Fibroblast of skin of left quadriceps (primary cell): ENCODE measurements at regions not wholly inside any gene's neighbourhood (a gene's known extent, or its start where the extent isn't known, plus 50 kb on each side); places are given as distances from the start of the nearest gene placed in this dataset.
"Not testable (repeated sequence)": the region's sequence is repeated elsewhere in the genome, so short reads cannot be mapped to it uniquely, and the experiment has no call there.

Experiments used
- DNase-seq, 2 experiments: peaks; one replicate each; pipeline ENCODE4 v3.0.0-alpha.2; 2013; ENCODE audit warnings: low read depth in 2 of 2

DNA sequence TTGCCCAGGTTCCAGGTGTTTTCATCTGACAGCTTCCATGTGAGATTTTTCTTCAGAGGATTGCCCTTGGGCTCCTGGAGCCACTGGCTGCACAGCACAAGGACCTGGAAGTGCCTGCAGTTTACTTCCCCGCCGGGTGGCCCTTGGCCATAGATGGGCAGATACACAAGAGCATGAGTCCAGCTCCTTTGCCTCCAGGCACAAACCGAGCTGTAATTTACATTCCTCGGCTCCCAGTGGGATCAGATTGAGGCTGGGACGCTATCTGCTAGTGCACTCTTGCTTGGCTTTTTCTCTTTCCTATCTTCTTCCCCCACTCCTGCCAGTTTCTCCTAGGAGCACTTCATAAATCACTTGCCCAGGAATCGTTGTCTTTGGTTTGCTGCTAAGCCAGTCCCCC is 85.4 kb upstream of the RALY start:
- DNase-seq, result no peak

DNA sequence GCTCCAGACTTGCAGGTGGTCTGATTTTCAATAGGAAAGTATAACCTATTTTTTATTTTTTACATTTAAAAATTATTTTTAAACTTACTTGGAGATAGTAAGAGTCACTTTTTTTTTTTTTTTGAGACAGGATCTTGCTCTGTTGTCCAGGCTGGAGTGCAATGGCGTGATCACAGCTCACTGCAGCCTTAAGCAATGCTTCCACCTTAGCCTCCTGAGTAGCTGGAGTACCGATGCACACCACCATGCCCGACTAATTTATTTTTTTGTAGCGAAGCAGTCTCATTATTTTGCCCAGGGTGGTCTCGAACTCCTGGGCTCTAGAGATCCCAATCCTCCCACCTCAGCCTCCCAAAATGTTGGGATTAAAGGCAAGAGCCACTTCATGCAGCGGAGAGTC is 84.8 kb upstream of the RALY start:
- DNase-seq, result no peak

DNA sequence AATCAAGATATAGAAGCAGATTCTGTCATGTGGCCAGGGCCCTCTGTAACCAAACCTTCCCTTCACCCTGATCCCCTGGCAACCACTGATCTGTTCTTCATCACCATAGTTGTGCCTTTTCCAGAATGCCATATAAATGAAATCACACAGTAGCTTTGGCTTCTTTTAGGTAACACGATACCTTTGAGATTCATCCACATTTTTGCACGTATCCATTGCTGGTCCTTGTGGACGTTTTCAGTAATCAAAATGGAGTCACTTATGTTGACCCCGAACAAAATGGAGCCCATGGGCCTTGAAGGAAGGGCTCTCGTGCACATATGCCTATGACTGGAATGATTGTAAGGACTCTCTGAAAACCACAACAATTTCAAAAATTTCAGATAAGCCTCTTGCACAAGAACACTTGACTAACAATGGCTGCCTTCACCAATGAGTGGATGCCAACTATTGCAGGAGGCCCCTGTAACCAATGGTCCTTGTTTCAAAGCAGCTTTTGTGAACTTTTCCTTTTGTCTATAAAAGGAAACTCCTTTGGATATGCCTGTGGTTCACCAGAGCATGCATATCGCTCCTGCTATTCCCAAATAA is 84.3 kb upstream of the RALY start:
- DNase-seq, result peak; percentile 88 to 89

DNA sequence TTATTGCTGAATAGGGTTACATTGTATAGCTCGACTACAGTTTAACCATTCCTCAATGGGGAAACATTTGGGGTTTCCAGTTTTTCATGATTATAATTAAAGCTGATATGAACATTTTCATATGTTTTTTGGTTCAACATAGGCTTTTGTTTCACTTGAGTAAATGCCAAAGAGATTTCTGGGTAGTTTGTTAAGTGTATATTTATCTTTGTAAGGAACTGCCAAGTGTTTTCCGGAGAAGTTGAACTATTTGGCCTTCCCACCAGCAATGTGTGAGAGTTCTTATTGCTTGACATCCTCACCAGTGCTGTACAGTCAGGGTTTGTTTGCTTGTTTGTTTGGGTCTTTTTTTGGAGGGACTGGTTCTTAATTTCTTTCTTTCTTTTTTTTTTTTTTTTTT is 83.7 kb upstream of the RALY start:
- DNase-seq, result no peak

DNA sequence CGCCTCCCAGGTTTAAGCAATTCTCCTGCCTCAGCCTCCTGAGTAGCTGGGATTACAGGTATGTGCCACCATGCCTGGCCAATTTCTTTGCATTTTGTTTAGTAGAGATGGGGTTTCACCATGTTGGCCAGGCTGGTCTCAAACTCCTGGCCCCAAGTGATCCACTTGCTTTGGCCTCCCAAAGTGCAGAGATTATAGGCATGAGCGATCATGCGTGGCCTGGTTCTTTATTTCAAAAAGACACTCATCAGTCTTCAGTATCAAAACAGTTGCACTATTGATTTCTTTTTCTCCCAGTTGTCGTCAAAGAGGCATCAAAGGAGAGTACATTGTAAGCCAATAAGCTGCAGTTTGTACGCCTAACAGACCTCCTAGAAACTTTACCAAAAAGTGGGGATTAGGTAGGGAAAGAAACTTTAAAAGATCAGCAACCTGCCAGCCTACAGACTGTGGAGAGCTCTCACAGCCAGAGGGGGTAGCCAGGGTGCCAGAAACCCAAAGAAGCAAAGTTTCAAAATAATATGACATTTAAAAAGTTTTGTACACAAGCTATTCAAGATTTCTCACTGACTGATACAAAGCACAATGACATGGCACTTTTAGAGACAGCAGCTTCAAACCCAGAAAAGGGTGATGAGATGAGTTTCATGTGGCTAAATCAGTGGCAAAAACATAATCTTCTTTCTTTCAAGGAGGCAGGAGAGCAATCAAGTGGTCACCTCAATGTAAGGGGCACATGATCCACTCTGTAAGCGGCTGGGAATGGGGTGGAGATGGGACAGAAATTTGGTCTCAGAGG is 83.0 kb upstream of the RALY start:
- no peak for DNase-seq

DNA sequence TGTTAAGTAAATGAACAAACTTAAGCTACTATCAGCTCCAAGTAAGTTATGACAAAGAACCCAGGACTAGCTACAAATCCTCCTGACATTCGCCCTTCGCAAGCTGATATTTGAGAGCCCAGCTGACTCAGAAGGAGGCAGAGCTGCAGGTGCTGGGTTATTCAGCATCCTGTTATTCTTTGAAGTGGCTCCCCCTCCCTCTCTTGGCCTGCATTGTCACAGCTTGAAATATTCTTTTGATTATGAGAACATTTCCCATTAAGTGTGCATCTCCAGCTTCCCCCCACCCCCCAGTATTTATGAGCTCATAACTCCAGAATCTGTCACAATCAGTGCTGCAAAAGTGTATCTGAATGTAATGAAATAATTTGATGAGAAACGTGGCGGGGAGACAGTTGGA is 78.8 kb upstream of the RALY start:
- no peak for DNase-seq

DNA sequence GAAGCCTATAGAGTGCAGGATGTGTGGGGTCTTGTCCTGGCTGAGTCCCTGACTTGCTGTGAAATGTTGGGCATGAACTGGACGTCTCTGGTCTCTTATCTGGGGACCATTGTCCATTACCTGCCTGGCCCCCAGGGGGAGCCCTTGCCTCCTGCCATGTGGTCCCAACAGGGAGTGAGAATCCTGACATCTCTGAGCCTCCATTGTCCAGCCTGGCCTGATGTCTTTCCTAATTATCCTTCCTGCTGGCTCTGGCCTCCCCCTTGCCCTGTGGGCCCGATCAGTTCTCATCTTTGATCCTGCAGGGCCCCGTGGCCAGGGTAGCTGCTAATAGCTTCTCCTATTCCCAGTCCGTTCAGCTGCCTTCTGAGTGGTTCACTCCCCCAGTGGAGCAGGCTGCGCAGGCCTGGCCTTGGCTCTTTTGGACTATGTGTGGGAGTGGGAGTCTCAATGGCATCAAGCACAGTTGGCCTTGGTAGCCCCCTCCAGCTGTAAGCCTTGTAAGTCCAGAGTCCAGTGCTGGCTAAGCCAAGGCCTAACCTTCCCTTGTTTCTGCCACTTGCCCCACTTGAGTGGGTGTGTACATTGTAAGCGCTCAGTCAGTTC is 77.9 kb upstream of the RALY start:
- DNase-seq, result no peak

DNA sequence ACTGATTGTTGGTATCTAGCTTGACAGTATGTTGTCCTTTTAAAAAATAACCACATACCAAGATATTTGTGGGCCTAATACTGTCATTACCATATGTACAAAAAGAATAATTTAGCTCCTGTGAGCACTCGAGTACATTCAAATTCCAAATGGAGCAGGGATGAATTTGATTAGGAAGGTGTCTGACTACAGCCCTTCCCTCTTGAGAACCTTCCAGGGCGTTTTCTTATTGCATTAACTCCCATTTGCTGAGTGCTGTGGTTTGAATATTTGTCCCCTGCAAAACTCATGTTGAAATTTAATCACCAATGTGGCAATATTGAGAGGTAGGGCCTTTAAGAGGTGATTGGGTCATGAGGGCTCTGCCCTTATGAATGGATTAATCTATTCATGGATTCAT is 76.9 kb upstream of the RALY start:
- DNase-seq, result no peak

DNA sequence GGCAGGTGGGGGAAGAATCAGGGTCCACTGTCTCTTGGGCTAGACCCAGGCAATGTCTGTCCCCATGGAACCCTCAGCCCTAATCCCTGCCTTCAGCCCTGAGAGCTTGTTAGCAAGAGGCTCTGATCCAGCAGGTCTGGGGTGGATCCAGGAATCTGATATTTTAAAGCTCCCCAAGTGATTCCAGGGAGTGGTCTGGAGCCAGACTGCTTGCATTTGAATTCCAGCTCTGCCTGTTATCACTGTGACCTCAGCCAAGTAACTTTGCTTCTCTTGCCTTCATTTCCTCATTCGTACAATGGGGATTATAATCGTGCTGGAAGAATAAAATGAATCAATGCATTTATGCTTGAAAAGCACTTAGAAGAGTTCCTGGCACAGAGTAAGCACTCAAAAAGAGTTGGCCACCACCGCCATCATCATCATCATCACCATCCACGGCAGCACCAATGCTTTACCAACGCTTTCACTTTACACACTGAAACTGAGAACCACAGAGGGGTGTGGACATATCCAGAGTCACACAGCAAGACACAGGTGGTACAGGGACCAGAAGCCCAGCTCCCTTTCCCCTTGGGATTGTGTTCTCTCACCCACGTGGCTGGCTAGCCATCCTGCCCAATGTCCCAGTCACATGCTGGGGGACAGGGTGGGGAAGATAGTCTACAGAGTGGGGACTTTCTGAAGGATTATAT is 75.7 kb upstream of the RALY start:
- DNase-seq, result no peak

DNA sequence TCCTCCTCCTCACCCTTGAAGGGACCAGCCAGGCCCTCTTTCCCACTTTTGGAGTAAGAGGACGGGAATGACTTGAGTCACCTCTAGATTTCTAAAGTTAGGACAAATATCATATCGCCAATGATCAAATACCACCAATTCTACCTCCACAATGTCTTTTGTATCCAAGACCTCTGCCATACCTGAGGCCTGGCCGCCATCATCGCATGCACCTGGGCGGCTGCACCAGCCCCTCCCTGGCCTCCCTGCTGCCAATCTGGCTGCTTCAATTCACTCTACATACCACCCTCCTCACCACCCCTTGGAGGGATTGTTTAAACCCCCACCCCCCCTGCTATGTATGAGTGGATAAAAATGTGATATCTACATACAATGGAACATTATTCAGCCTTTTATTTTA is 75.0 kb upstream of the RALY start:
- no peak for DNase-seq

DNA sequence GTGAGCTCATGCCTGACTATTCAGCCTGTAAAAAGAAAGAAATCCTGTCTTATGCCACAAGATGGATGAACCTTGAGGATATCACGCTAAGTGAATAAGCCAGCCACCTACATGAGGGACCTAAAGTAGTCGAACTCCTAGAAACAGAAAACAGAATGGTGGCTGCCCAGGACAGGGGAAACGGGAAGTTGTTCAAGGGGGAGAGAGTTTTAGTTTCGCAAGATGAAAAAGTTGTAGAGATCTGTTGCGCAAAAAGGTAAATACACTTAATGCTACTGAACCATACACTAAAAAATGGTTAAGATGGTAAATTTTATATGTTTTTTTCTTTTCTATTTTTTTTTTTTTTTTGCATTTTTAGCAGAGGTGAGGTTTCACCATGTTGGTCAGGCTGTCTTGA is 74.1 kb upstream of the RALY start:
- DNase-seq, result no peak

DNA sequence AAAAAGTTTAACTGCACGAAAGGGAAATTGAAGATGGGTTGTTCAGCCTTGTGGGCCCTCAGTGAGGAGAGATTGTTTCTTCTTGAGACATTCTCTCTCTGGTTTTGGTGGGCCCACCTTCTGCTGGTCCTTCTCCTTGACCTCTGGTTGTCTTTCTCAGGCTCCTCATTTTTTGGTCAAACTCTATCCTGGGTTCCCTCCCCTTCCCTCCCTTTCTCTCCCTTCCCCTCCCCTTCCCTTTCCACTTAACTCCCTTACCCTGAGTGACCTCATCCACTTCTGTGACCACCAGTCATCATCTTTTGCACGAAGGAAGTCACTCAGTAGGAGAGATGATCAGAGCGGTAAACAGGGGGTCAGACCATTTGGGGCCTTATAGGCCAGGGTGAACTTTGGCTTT is 71.5 kb upstream of the RALY start:
- DNase-seq, result no peak

DNA sequence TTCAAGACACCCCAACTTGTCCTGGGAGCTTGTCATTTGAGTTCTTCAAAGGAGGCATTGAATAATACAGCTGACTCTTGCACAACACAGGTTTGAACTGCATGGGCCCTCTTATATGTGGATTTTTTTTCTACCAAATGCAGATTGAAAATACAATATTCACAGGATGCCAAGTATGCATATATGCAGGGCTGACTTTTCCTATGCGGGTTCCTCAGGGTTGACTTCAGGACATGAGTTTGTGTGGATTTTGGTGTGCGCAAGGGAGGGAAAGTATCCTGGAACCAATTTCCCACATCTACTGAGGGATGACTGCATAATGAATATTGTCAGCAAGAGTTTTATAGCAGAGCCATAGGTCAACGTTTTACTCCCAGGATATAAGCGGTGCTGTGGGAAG is 70.0 kb upstream of the RALY start:
- DNase-seq, result no peak

DNA sequence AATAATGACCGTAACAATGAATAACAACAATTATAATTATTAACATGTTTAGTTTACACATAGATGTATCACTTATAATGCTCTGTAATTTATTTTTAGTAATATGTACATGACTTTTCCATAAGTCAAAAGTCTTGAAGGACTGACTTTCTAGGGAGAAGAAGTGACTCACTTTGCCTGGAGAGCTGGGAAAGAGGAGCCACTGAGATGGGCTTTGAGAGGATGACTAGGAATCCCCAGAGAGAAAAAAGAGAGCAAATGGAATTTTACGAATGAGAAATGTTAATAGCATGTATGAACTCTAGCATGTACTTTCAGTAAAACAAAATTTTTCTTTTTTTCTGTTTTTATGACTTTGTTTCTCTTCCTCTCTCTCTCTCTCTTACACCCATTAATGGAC is 67.8 kb upstream of the RALY start:
- DNase-seq, result peak; percentile 49 to 52

DNA sequence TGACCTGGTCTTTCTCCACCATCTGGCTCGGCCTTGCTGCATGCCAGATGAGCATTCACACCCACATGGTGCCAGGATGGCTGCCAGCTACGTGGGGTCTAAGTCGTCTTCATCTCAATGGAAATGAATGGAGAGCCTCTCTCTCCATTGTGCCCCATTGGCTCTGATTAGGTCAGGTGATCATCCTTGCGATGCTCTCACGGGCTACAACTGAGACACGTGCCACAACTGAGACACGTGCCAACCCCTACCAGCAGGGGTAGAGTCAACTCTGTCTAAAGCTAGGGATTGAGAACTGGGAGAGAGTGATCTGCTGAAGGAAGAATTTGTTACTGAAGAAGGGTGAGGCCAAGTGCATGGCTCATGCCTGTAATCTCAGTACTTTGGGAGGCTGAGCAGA is 67.3 kb upstream of the RALY start:
- no peak for DNase-seq

DNA sequence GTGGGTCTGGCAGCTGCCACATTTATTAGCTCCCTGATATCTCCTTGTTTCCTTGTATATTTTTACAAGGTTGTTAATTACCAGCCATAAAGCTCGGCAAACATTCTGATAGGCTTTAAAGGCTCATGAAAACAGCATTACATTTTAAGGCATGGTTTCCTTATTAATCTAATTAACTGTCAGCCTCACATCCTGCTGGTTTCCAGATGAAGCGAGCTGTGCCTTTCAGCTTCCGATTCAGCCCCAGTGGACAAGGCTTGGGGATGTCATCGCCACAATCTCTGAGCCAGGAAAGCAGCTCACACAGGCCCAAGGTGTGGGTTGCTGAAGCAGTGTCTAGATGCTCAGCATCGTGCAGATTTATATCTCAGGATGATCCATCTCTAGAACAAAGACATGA is 66.0 kb upstream of the RALY start:
- no peak for DNase-seq

DNA sequence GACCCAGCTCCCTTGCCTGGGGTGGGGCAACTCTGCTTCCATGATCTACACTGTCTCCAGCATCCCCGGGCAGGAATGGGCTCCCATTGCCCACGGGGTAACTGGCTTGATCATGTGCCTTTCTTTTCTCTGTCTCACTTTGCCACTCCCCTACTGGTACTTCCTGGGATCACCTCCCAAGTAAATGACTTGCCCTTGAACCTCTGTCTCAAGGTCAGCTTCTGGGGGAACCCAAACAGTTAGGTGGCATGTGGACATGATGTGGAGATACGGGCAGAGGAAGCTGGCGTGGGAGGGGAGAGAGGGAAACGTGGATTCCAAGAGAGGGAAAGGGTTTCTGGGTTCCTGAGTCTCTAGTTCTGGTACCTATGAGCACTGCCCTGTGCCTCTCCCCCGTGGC is 63.8 kb upstream of the RALY start:
- no peak for DNase-seq

DNA sequence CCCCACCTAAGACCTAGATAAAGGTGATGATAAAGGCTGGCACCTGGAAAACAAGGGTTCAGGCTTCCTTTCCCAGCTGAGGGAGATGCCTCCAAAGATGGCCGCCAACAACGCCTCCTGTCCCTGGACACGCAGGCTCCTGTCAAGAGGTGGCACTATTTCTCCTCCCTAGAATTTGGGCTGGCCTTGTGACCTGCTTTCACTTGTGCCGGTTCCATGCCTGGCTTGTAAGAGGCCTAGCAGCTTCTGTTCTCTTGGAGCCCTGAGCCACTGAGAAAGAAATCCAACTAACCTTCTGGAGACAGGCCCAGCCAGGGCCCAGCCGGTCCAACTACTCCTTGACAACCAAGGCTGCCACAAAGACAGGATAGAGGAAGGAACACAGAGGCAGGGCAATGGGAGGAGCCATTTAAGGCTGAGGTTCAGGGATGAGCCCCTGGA is 60.2 kb upstream of the RALY start:
- no peak for DNase-seq

DNA sequence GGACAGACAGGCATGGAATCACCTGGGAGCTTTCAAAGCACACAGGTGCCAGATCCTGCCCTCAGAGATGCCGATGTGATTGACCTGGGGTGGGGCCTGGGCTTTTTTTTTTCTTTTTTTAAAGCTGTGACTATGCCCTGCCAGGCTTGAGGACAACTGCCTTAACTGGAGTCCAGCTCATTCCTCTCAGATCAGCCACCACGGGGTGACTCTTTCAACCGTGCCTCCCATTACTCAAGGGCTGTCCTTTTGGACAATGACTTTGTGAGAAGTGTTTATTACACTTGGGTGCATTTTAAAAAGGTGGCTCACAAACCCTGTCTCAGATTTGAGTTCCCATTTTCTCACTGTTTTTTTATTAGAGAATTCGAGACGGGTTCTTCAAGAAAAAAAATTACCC is 57.1 kb upstream of the RALY start:
- no peak for DNase-seq

DNA sequence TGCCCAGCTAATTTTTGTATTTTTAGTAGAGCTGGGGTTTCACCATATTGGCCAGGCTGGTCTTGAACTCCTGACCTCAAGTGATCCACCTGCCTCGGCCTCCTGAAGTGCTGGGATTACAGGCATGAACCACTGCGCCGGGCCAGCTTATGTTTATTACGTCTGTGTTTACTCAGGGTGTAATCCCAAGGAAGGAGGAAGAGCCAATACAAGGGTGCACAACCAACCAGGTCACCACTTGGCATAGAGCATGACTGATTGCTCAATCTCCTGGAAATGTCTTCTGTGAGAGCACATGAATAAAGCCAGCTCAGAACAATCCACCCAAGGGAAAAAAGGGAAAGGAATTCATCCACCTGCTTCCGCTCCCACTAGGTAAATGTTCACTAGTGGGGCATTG is 54.7 kb upstream of the RALY start:
- DNase-seq, result not testable (repeated sequence)

DNA sequence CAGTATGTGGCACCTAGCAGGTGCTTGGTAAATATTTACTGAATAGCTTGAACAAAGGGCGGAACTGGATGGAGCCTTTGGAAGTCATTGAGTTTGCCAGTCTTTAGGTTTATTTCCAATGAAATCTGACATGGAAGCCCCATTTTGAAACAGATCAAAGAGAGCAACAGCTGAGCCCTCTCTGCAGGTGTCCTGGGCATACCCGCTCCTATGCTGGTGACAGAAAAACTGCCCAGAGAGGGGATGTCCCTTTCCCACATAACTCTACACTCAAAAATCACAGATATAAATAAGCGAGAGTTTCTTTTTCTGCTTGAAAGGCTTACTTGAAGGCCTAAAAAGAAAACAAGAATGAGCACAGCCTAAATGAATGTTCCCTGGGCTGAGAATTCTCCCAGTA is 53.0 kb upstream of the RALY start:
- no peak for DNase-seq
